ENCODE measurements at regions not wholly inside any gene's neighbourhood (a gene's known extent, or its start where the extent isn't known, plus 50 kb on each side); places are given as distances from the start of the nearest gene placed in this dataset.

GRCh38 chr6:21824431-21825177 lies 231.1 kb downstream of the SOX4 start:
- DNase-seq = no peak

- DNase-seq = no peak
Observed at GRCh38 chr6:21826023-21826422, 232.5 kb downstream of the SOX4 start.

- DNase-seq = no peak
Observed at GRCh38 chr6:21826904-21827303, 233.4 kb downstream of the SOX4 start.

GRCh38 chr6:21827425-21828202 lies 234.1 kb downstream of the SOX4 start:
- DNase-seq = no peak

GRCh38 chr6:21828704-21829103 lies 235.2 kb downstream of the SOX4 start:
- no peak for DNase-seq

- no peak for DNase-seq
Observed at GRCh38 chr6:21829126-21829525, 235.6 kb downstream of the SOX4 start.

GRCh38 chr6:21831521-21832291 lies 238.2 kb downstream of the SOX4 start:
- no peak for DNase-seq

GRCh38 chr6:21836277-21836676 lies 242.7 kb downstream of the SOX4 start:
- no peak for DNase-seq

- DNase-seq = no peak
Observed at GRCh38 chr6:21836772-21837425, 243.3 kb downstream of the SOX4 start.

- no peak for DNase-seq
Observed at GRCh38 chr6:21840428-21840827, 246.9 kb downstream of the SOX4 start.

GRCh38 chr6:21842875-21843645 lies 249.5 kb downstream of the SOX4 start:
- DNase-seq = no peak

GRCh38 chr6:21844120-21844917 lies 250.8 kb downstream of the SOX4 start:
- DNase-seq = no peak

GRCh38 chr6:21845018-21845417 lies 251.5 kb downstream of the SOX4 start:
- DNase-seq = no peak

- no peak for DNase-seq
Observed at GRCh38 chr6:21845439-21846140, 252.0 kb downstream of the SOX4 start.

- DNase-seq = no peak
Observed at GRCh38 chr6:21846541-21847451, 253.2 kb downstream of the SOX4 start.

- DNase-seq = no peak
Observed at GRCh38 chr6:21847711-21848480, 254.3 kb downstream of the SOX4 start.

GRCh38 chr6:21850691-21851090 lies 257.1 kb downstream of the SOX4 start:
- DNase-seq = no peak

GRCh38 chr6:21855811-21856455 lies 262.4 kb downstream of the SOX4 start:
- DNase-seq = no peak

All from DMS 273 treated with DMSO at 0.1 percent for 48 hours (cell line).